Spleen (tissue), 7 donors: ENCODE measurements at regions not wholly inside any gene's neighbourhood (a gene's known extent, or its start where the extent isn't known, plus 50 kb on each side); places are given as distances from the start of the nearest gene placed in this dataset.

ENCODE experiments used
- CTCF ChIP-seq, 11 experiments: fragments of 200-600 bp in 7 of 11; fragments of 450-650 bp in 4 of 11; sonication (generic) in 4 of 11; IDR thresholded peaks in 8 of 11; conservative IDR thresholded peaks in 3 of 11; 1 replicate in 7 of 11; 2 replicates in 4 of 11; pipeline versions ENCODE4 v1.4.0 to v1.8.0; 2016 to 2021; ENCODE audit warnings: antibody characterized with exemption in 11 of 11, inconsistent platforms in 4 of 11, mild to moderate bottlenecking in 1 of 11
- POLR2A ChIP-seq, 3 donors: fragments of 450-650 bp; IDR thresholded peaks; one replicate each; pipeline ENCODE4 v1.5.1; 2017; ENCODE audit warnings: antibody characterized with exemption in 3 of 3, mild to moderate bottlenecking in 1 of 3
- donor health status: DM: no; HTN: no; CAD: no; lungs with moderate emphysema.
- donor health status: DM: no; HTN: no; CAD: no.
- donor health status: DM: no; HTN: no; CAD: no.

GRCh38 chr18:10130606-10131005 lies 216.8 kb downstream of the VAPA start:
- TF ChIP-seq POLR2A (IDR thresholded peaks at IDR 0.05) (no peak), CTCF (IDR thresholded peaks at IDR 0.05 in 8 of 11, conservative IDR thresholded peaks at IDR 0.05 in 3 of 11) (no peak)
